SK-N-MC (cell line): ENCODE measurements at regions not wholly inside any gene's neighbourhood (a gene's known extent, or its start where the extent isn't known, plus 50 kb on each side); places are given as distances from the start of the nearest gene placed in this dataset.
"Not testable (repeated sequence)": the region's sequence is repeated elsewhere in the genome, so short reads cannot be mapped to it uniquely, and the experiment has no call there.

Experiments
- EZH2 ChIP-seq: fragments of 200-600 bp; sonication (generic); IDR thresholded peaks from one replicate; pipeline ENCODE4 v1.6.1; 2017; ENCODE audit warnings: antibody characterized with exemption
- POLR2AphosphoS5 ChIP-seq: IDR thresholded peaks from 2 replicates; pipeline ENCODE4 v1.6.1; 2012; ENCODE audit warnings: mild to moderate bottlenecking, low read depth, low read length, borderline replicate concordance

- not testable (repeated sequence) for TF ChIP-seq EZH2, POLR2AphosphoS5
These were observed 152.9 kb upstream of the NBPF11 start for GRCh38 chr1:148304935-148305334.
